GM19463 (cell line): ENCODE measurements at regions not wholly inside any gene's neighbourhood (a gene's known extent, or its start where the extent isn't known, plus 50 kb on each side); places are given as distances from the start of the nearest gene placed in this dataset.
"Not testable (repeated sequence)": the region's sequence is repeated elsewhere in the genome, so short reads cannot be mapped to it uniquely, and the experiment has no call there.

Experiments used
- ATAC-seq: cut with Tn5 transposase; IDR thresholded peaks from one replicate; pipeline ENCODE4 v1.9.1; 2021; ENCODE audit warnings: mild to moderate bottlenecking, moderate library complexity; ENCODE audit not compliant: unreplicated experiment

DNA sequence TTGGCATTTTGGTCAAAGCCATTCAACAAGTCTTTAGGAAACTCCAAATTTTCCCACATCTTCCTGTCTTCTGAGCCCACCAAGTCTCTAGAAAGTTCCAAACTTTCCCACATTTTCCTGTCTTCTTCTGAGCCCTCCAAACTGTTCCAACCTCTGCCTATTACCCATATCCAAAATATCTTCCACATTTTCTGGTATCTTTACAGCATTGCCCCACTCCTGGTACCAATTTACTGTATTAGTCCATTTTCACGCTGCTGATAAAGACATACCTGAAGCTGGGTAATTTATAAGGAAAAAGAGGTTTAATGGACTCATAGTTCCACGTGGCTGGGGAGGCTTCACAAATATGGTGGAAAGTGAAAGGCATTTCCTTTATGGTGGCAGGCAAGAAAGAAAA lies 56.1 kb upstream of the GABRA3 start:
- ATAC-seq, result not testable (repeated sequence)

DNA sequence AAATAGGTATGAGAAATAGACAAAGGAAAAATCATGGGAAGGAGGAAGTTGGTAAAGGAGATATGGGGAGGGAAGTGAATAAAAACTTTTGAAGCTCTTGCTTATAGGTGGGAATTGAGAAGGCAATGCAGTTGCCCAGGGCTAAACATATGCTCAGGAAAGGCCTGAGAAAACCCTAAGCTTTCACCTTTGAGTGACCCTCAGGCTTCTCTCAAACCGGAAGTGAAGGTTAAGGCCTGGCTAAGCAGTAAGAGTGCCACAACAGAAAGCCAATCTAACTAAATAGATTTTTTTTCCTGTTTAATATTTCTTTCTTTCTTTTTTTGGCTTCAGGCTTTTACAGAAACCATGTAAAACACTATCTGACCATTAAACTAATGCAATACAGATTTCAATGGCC lies 69.5 kb upstream of the GABRA3 start:
- ATAC-seq, result peak; percentile 81

DNA sequence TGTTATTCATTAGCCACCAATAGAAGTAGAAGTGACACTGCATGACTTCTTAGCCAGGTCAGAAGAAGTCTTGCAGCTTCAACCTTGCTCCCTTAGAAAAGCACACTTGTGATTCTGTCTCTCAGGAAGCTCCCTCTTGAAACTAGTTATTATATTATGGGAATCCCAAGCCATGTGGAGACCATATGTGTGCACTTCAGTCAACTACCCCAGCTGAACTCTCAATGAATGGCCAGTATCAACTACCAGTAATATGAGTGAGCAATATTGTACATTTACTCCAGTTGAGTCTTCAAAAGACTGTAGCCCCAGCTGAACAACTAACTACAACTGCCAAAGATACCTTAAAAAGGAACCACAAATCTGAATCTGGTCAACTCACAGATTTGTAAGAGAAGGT lies 77.1 kb upstream of the GABRA3 start:
- ATAC-seq, result no peak

DNA sequence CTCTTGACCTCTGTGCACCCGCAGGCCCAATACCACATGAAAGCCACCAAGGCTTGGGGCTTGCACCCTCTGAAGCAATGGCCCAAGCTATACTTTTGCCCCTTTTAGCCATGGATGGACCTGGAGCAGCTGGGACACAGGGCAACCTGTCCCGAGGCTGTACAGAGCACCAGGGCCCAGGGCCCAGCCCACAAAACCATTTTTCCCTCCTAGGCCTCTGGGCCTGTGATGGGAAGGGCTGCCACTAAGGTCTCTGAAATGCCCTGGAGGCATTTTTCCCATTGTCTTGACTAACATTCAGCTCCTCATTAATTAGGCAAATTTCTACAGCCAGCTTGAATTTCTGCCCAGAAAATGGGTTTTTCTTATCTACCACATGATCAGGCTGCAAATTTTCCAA lies 79.9 kb upstream of the GABRA3 start:
- ATAC-seq, result no peak

DNA sequence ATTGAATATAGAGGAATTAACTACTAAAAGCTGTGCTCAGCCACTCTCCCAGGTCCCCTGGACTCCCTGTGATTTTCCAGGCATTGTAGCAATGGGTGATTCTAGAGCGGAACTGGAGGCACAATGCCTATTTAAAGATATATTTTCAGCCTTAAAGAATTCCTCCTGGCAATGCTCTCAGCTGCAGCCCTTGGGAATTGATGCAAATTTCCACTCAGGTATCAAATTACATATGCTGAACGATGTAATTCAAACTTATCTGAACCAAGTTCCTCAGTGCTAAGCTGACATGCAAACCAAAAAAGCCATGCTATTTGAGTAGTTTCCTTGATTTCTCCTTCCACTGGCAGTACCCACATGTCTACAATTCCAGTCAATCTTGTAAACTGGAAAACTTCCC lies 86.3 kb upstream of the GABRA3 start:
- ATAC-seq, result no peak

DNA sequence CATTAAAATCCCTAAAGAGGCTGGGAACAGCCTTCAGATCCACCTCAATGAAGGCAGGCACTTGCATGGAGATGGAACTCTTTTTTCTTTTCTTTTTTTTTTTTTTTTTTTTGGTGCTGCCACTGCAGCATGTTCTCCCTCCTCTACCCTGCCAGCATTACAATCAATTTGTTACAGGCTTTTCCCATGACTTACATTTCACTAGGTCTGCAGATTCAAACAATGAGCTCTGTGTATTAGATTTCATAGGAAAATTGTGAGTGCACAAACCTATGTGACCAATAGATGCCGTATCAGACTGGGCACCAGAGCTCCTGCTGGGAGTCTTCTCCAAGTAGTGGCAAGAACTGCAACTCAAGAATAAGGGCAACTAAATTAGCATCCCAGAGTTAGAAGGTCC lies 63.8 kb upstream of the GABRQ start:
- ATAC-seq, result no peak

DNA sequence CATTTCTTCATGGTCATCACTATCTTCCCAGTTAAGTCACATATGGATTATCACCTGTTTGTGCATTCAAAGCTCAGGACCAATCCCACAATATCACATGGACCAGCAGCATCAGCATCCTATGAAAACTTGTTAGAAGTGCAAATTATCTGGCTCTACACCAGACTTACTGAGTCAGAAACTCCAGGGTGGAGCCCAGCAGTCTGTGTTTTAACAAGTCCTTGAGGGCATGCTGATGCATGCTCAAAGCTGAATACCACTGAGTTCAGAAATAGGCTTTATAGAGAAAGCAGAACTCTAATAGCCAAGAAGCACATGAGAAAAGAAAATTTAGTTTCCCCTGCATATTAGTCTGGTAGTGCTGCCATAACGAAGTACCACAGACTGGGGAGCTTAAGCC lies 62.4 kb upstream of the GABRQ start:
- no peak for ATAC-seq

DNA sequence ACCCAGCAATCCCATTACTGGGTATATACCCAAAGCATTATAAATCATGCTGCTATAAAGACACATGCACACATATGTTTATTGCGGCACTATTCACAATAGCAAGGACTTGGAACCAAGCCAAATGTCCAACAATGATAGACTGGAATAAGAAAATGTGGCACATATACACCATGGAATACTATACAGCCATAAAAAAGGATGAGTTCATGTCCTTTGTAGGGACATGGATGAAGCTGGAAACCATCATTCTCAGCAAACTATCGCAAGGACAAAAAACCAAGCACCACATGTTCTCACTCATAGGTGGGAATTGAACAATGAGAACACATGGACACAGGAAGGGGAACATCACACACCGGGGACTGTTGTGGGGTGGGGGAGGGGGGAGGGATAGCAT lies 50.2 kb upstream of the GABRQ start:
- not testable (repeated sequence) for ATAC-seq
